Panc1 (cell line): ENCODE measurements at regions not wholly inside any gene's neighbourhood (a gene's known extent, or its start where the extent isn't known, plus 50 kb on each side); places are given as distances from the start of the nearest gene placed in this dataset.

Experiments used
- ATAC-seq: fragments of 200-7000 bp; cut with Tn5 transposase; 2 replicates; pipeline ENCODE4 v1.9.1; 2020; ENCODE audit warnings: mild to moderate bottlenecking, moderate library complexity
- BruUV-seq: library from RNA; stranded (reverse); fragments of 400-500 nt; replicated peaks from 2 replicates; lab custom pipeline; 2021; lab: Mats Ljungman, UMichigan
- CTCF ChIA-PET: fragments of 300-600 bp; sonication (Branson Sonifier 250); formaldehyde crosslinking; loops from one replicate; lab custom pipeline; 2022; ENCODE audit warnings: antibody characterized with exemption; lab: Charles Lee
- POLR2A ChIA-PET: fragments of 300-600 bp; sonication (Branson Sonifier 250); formaldehyde crosslinking; loops from one replicate; lab custom pipeline; 2022; ENCODE audit warnings: antibody characterized with exemption; lab: Charles Lee
- DNase-seq: peaks from one replicate; pipeline ENCODE4 v3.0.0-alpha.2; 2010; ENCODE audit warnings: low read depth, low spot score
- H3K27ac ChIP-seq: 2 replicates; pipeline ENCODE4 v1.5.1; 2011; ENCODE audit warnings: mild to moderate bottlenecking, low read length, inconsistent platforms
- H3K27me3 ChIP-seq: fragments of 200-500 bp; sonication (Bioruptor generic); 2 replicates; pipeline ENCODE4 v1.6.0; 2014; ENCODE audit warnings: low read length, inconsistent platforms; ENCODE audit not compliant: control insufficient read depth, insufficient read depth
- H3K36me3 ChIP-seq: fragments of 200-500 bp; sonication (Bioruptor generic); 2 replicates; pipeline ENCODE4 v1.5.1; 2014; ENCODE audit warnings: inconsistent platforms, mild to moderate bottlenecking, low read length, moderate library complexity; ENCODE audit not compliant: control insufficient read depth, insufficient read depth
- H3K4me1 ChIP-seq: 2 replicates; pipeline ENCODE4 v1.5.1; 2011; ENCODE audit warnings: inconsistent platforms, mild to moderate bottlenecking, low read length, moderate library complexity; ENCODE audit not compliant: control insufficient read depth, insufficient read depth
- H3K4me3 ChIP-seq, 2 experiments: 2 replicates each; pipeline ENCODE4 v1.5.1; 2011 to 2012; ENCODE audit warnings: low read depth in 2 of 2, low read length in 2 of 2, mild to moderate bottlenecking in 2 of 2, inconsistent platforms in 1 of 2, moderate library complexity in 1 of 2
- H3K9me3 ChIP-seq: fragments of 200-500 bp; sonication (Bioruptor generic); 2 replicates; pipeline ENCODE4 v1.5.1; 2014; ENCODE audit warnings: low read depth, mild to moderate bottlenecking, inconsistent platforms, low read length, moderate library complexity; ENCODE audit not compliant: control insufficient read depth, insufficient read depth
- CTCF ChIP-seq: fragments of 450-650 bp; IDR thresholded peaks from 2 replicates; pipeline ENCODE4 v1.5.1; 2017; ENCODE audit warnings: mild to moderate bottlenecking
- POLR2AphosphoS5 ChIP-seq: IDR thresholded peaks from 2 replicates; pipeline ENCODE4 v1.6.1; 2012; ENCODE audit warnings: mild to moderate bottlenecking, low read depth, low read length, moderate library complexity
- REST ChIP-seq, 2 experiments: IDR thresholded peaks; 2 replicates each; pipeline ENCODE4 v1.6.1; 2011 to 2012; ENCODE audit warnings: low read depth in 2 of 2, control low read depth in 1 of 2, low read length in 1 of 2, mild to moderate bottlenecking in 1 of 2, moderate library complexity in 1 of 2; ENCODE audit not compliant: insufficient read depth in 1 of 2
- SIN3A ChIP-seq: IDR thresholded peaks from 2 replicates; pipeline ENCODE4 v1.6.1; 2012; ENCODE audit warnings: low read depth, mild to moderate bottlenecking, low read length, moderate library complexity, borderline replicate concordance; ENCODE audit not compliant: insufficient read depth
- TCF7L2 ChIP-seq: IDR thresholded peaks from 2 replicates; pipeline ENCODE4 v1.6.1; 2011; ENCODE audit warnings: mild to moderate bottlenecking, low read depth, low read length, inconsistent platforms
- in situ Hi-C: cut with HindIII; loops from 2 replicates; pipeline ENCODE4 v1.10.0; 2016; ENCODE audit warnings: low sequenced_read_pairs, low pct_unique_long_range_greater_than_20kb
- intact Hi-C: fragments of 100-400 bp; cut with micrococcal nuclease; formaldehyde crosslinking; loops from one replicate; pipeline ENCODE4 v1.10.0; 2022; ENCODE audit not compliant: unreplicated experiment

GRCh38 chr1:187417520-187417919, 588.8 kb downstream of the PLA2G4A start:
- TF ChIP-seq SIN3A (no peak), REST (IDR thresholded peaks at IDR 0.05; ENCODE audit: insufficient read depth in 1 of 2, low read depth in 2 of 2, low read length in 1 of 2) (no peak), CTCF (no peak), TCF7L2 (no peak), POLR2AphosphoS5 (no peak)
- H3K36me3 ChIP-seq, result no peaks in the 10 kb centered on the region
- ATAC-seq, result no peak
- H3K27me3 ChIP-seq, result no peaks in the 10 kb centered on the region
- DNase-seq, result no peak
- H3K9me3 ChIP-seq, result no peaks in the 10 kb centered on the region
- in situ Hi-C loops, result no loop called here
- no TSS peak for BruUV-seq
- intact Hi-C loops, result no loop called here
- no peak overlapping the region for H3K4me3 ChIP-seq
- no peaks in the 10 kb centered on the region for H3K4me1 ChIP-seq
- CTCF ChIA-PET, result no interaction called here
- no peak overlapping the region for H3K27ac ChIP-seq
- POLR2A ChIA-PET, result no interaction called here

- ATAC-seq, result no peak
- no peak for DNase-seq
- TF ChIP-seq REST (IDR thresholded peaks at IDR 0.05; ENCODE audit: insufficient read depth in 1 of 2, low read depth in 2 of 2, low read length in 1 of 2), result no peak
- no peak for TF ChIP-seq SIN3A
- no peak for TF ChIP-seq TCF7L2
- TF ChIP-seq POLR2AphosphoS5, result no peak
- TF ChIP-seq CTCF, result no peak
- in situ Hi-C loops, result no loop called here
- CTCF ChIA-PET, result no interaction called here
- intact Hi-C loops, result no loop called here
- no TSS peak for BruUV-seq
- Histone ChIP-seq H3K9me3 (no peaks in the 10 kb centered on the region), H3K27ac (no peak overlapping the region), H3K4me1 (no peaks in the 10 kb centered on the region), H3K27me3 (no peaks in the 10 kb centered on the region), H3K4me3 (no peak overlapping the region), H3K36me3 (no peaks in the 10 kb centered on the region)
- POLR2A ChIA-PET, result no interaction called here
Measured at GRCh38 chr1:187433598-187433997, 604.8 kb downstream of the PLA2G4A start.
